DND-41 (cell line): ENCODE measurements at regions not wholly inside any gene's neighbourhood (a gene's known extent, or its start where the extent isn't known, plus 50 kb on each side); places are given as distances from the start of the nearest gene placed in this dataset.

ENCODE experiments used
- EZH2 ChIP-seq: IDR thresholded peaks from 3 replicates; pipeline ENCODE4 v1.6.1; 2012; ENCODE audit warnings: borderline replicate concordance, low read depth, mild to moderate bottlenecking, moderate library complexity, low read length, inconsistent platforms; ENCODE audit not compliant: severe bottlenecking
- TF ChIP-seq, protein P1 (sequence below): IDR thresholded peaks from 2 replicates; pipeline ENCODE4 v1.5.1; 2012; ENCODE audit warnings: borderline replicate concordance, low read length, moderate library complexity, mild to moderate bottlenecking; ENCODE audit not compliant: poor library complexity, severe bottlenecking; ENCODE audit errors: extremely low read depth

GRCh38 chr18:45560870-45561269 lies 54.4 kb upstream of the SLC14A2 start:
- no peak for TF ChIP-seq EZH2
- TF ChIP-seq, protein P1, sequence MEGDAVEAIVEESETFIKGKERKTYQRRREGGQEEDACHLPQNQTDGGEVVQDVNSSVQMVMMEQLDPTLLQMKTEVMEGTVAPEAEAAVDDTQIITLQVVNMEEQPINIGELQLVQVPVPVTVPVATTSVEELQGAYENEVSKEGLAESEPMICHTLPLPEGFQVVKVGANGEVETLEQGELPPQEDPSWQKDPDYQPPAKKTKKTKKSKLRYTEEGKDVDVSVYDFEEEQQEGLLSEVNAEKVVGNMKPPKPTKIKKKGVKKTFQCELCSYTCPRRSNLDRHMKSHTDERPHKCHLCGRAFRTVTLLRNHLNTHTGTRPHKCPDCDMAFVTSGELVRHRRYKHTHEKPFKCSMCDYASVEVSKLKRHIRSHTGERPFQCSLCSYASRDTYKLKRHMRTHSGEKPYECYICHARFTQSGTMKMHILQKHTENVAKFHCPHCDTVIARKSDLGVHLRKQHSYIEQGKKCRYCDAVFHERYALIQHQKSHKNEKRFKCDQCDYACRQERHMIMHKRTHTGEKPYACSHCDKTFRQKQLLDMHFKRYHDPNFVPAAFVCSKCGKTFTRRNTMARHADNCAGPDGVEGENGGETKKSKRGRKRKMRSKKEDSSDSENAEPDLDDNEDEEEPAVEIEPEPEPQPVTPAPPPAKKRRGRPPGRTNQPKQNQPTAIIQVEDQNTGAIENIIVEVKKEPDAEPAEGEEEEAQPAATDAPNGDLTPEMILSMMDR, result no peak
